ENCODE measurements at regions not wholly inside any gene's neighbourhood (a gene's known extent, or its start where the extent isn't known, plus 50 kb on each side); places are given as distances from the start of the nearest gene placed in this dataset.

- intact Hi-C loops (cut with micrococcal nuclease), result no loop called here
These were observed 1719.1 kb downstream of the MAT2B start for GRCh38 chr5:165224366-165225045.

GRCh38 chr5:165227515-165227914 lies 1722.1 kb downstream of the MAT2B start:
- intact Hi-C loops (cut with micrococcal nuclease), result no loop called here

- intact Hi-C loops (cut with micrococcal nuclease), result no loop called here
These were observed 1722.8 kb downstream of the MAT2B start for GRCh38 chr5:165228184-165228583.

- intact Hi-C loops (cut with micrococcal nuclease), result no loop called here
These were observed 1726.5 kb downstream of the MAT2B start for GRCh38 chr5:165231821-165232508.

- intact Hi-C loops (cut with micrococcal nuclease), result no loop called here
These were observed 1727.2 kb downstream of the MAT2B start for GRCh38 chr5:165232509-165233028.

GRCh38 chr5:165241811-165242210 lies 1736.4 kb downstream of the MAT2B start:
- intact Hi-C loops (cut with micrococcal nuclease), result no loop called here

- intact Hi-C loops (cut with micrococcal nuclease), result no loop called here
These were observed 1737.2 kb downstream of the MAT2B start for GRCh38 chr5:165242646-165243045.

GRCh38 chr5:165244407-165244806 lies 1739.0 kb downstream of the MAT2B start:
- intact Hi-C loops (cut with micrococcal nuclease), result no loop called here

- intact Hi-C loops (cut with micrococcal nuclease), result no loop called here
These were observed 1752.9 kb downstream of the MAT2B start for GRCh38 chr5:165258197-165258771.

- intact Hi-C loops (cut with micrococcal nuclease), result no loop called here
These were observed 1755.0 kb downstream of the MAT2B start for GRCh38 chr5:165260426-165260825.

GRCh38 chr5:165263536-165263935 lies 1758.1 kb downstream of the MAT2B start:
- intact Hi-C loops (cut with micrococcal nuclease), result no loop called here

- intact Hi-C loops (cut with micrococcal nuclease), result no loop called here
These were observed 1761.5 kb downstream of the MAT2B start for GRCh38 chr5:165266939-165267338.

GRCh38 chr5:165272436-165272835 lies 1767.0 kb downstream of the MAT2B start:
- intact Hi-C loops (cut with micrococcal nuclease), result no loop called here

- intact Hi-C loops (cut with micrococcal nuclease), result no loop called here
These were observed 1772.2 kb downstream of the MAT2B start for GRCh38 chr5:165277661-165278060.

- intact Hi-C loops (cut with micrococcal nuclease), result no loop called here
These were observed 1777.1 kb downstream of the MAT2B start for GRCh38 chr5:165282491-165282890.

GRCh38 chr5:165286692-165287091 lies 1781.3 kb downstream of the MAT2B start:
- intact Hi-C loops (cut with micrococcal nuclease), result no loop called here

GRCh38 chr5:165290535-165290934 lies 1785.1 kb downstream of the MAT2B start:
- intact Hi-C loops (cut with micrococcal nuclease), result no loop called here

GRCh38 chr5:165296401-165297130 lies 1791.1 kb downstream of the MAT2B start:
- intact Hi-C loops (cut with micrococcal nuclease), result no loop called here

GRCh38 chr5:165304193-165304827 lies 1798.9 kb downstream of the MAT2B start:
- intact Hi-C loops (cut with micrococcal nuclease), result no loop called here

GRCh38 chr5:165305596-165305995 lies 1800.2 kb downstream of the MAT2B start:
- intact Hi-C loops (cut with micrococcal nuclease), result no loop called here

- intact Hi-C loops (cut with micrococcal nuclease), result no loop called here
These were observed 1804.0 kb downstream of the MAT2B start for GRCh38 chr5:165309446-165309845.

Data from T-helper 1 cell treated with Interleukin-12 subunit alpha and Interleukin-12 subunit beta and Interleukin-4 antibody, amounts not matched to agents 30 ng/mL and 1 ng/mL, for 36 hours (primary cell).